Stimulated activated naive CD8-positive, alpha-beta T cell treated with anti-CD3 and anti-CD28 coated beads, Interleukin-15, amount 100 ng/mL, for 72 hours (primary cell): ENCODE measurements at regions not wholly inside any gene's neighbourhood (a gene's known extent, or its start where the extent isn't known, plus 50 kb on each side); places are given as distances from the start of the nearest gene placed in this dataset.
A peak's percentile ranks its signal among the peaks of the same experiment; 100 is the strongest.

Source experiments
- ATAC-seq: fragments of 150-1000 bp; cut with Tn5 transposase; 2 replicates; pipeline ENCODE4 v1.10.0; 2021; ENCODE audit warnings: mild to moderate bottlenecking, moderate library complexity
- DNase-seq, 2 donors: peaks; one replicate each; pipeline ENCODE4 v3.0.0; 2021 to 2022
- H3K27ac Mint-ChIP-seq, 2 donors: one replicate each; pipeline ENCODE4 v1.8.0; 2022; ENCODE audit warnings: mild to moderate bottlenecking in 2 of 2, mixed read lengths in 2 of 2, moderate library complexity in 2 of 2
- H3K27me3 Mint-ChIP-seq: one replicate; pipeline ENCODE4 v1.8.0; 2022; ENCODE audit warnings: mixed read lengths
- H3K4me1 Mint-ChIP-seq: one replicate; pipeline ENCODE4 v1.8.0; 2022; ENCODE audit warnings: mild to moderate bottlenecking, mixed read lengths
- H3K4me3 Mint-ChIP-seq, 2 donors: one replicate each; pipeline ENCODE4 v1.8.0; 2022; ENCODE audit warnings: mild to moderate bottlenecking in 2 of 2, mixed read lengths in 2 of 2, moderate library complexity in 1 of 2
- H3K9me3 Mint-ChIP-seq, 2 donors: one replicate each; pipeline ENCODE4 v1.8.0; 2022; ENCODE audit warnings: mixed read lengths in 2 of 2

GRCh38 chr5:143499480-143500114, 96.1 kb upstream of the NR3C1 start:
- no peak overlapping the region for H3K4me3 Mint-ChIP-seq
- H3K27ac Mint-ChIP-seq = no peak overlapping the region
- no peaks in the 10 kb centered on the region for H3K27me3 Mint-ChIP-seq
- ATAC-seq (peak; percentile 58), DNase-seq (no peak)
- no peaks in the 10 kb centered on the region for H3K9me3 Mint-ChIP-seq
- H3K4me1 Mint-ChIP-seq = no peaks in the 10 kb centered on the region

GRCh38 chr5:143498821-143499220, 95.3 kb upstream of the NR3C1 start:
- Mint-ChIP-seq H3K27me3 (no peaks in the 10 kb centered on the region), H3K4me1 (no peaks in the 10 kb centered on the region), H3K9me3 (no peaks in the 10 kb centered on the region), H3K27ac (no peak overlapping the region), H3K4me3 (no peak overlapping the region)
- DNase-seq (no peak), ATAC-seq (no peak)

- DNase-seq (no peak), ATAC-seq (no peak)
- no peak overlapping the region for H3K27ac Mint-ChIP-seq
- H3K27me3 Mint-ChIP-seq = no peaks in the 10 kb centered on the region
- H3K9me3 Mint-ChIP-seq = no peaks in the 10 kb centered on the region
- no peak overlapping the region for H3K4me3 Mint-ChIP-seq
- no peaks in the 10 kb centered on the region for H3K4me1 Mint-ChIP-seq
These were observed 94.3 kb upstream of the NR3C1 start for GRCh38 chr5:143497749-143498148.

- Mint-ChIP-seq H3K4me1 (no peaks in the 10 kb centered on the region), H3K27ac (no peak overlapping the region), H3K4me3 (no peak overlapping the region), H3K9me3 (no peaks in the 10 kb centered on the region), H3K27me3 (no peaks in the 10 kb centered on the region)
- ATAC-seq = no peak
- DNase-seq = no peak
These were observed 93.5 kb upstream of the NR3C1 start for GRCh38 chr5:143496943-143497342.

- H3K9me3 Mint-ChIP-seq = no peaks in the 10 kb centered on the region
- no peaks in the 10 kb centered on the region for H3K4me1 Mint-ChIP-seq
- no peak overlapping the region for H3K4me3 Mint-ChIP-seq
- ATAC-seq = no peak
- no peaks in the 10 kb centered on the region for H3K27me3 Mint-ChIP-seq
- H3K27ac Mint-ChIP-seq = no peak overlapping the region
- no peak for DNase-seq
These were observed 92.4 kb upstream of the NR3C1 start for GRCh38 chr5:143495821-143496275.

GRCh38 chr5:143495110-143495509, 91.6 kb upstream of the NR3C1 start:
- no peak for DNase-seq
- no peaks in the 10 kb centered on the region for H3K27me3 Mint-ChIP-seq
- no peak for ATAC-seq
- H3K4me1 Mint-ChIP-seq = no peaks in the 10 kb centered on the region
- no peak overlapping the region for H3K27ac Mint-ChIP-seq
- no peaks in the 10 kb centered on the region for H3K9me3 Mint-ChIP-seq
- H3K4me3 Mint-ChIP-seq = no peak overlapping the region

- no peaks in the 10 kb centered on the region for H3K27me3 Mint-ChIP-seq
- no peak overlapping the region for H3K4me3 Mint-ChIP-seq
- no peaks in the 10 kb centered on the region for H3K4me1 Mint-ChIP-seq
- no peak overlapping the region for H3K27ac Mint-ChIP-seq
- DNase-seq = no peak
- no peaks in the 10 kb centered on the region for H3K9me3 Mint-ChIP-seq
- ATAC-seq = no peak
These were observed 91.1 kb upstream of the NR3C1 start for GRCh38 chr5:143494595-143494994.

GRCh38 chr5:143494162-143494561, 90.7 kb upstream of the NR3C1 start:
- Mint-ChIP-seq H3K27ac (no peak overlapping the region), H3K27me3 (no peaks in the 10 kb centered on the region), H3K9me3 (no peaks in the 10 kb centered on the region), H3K4me3 (no peak overlapping the region), H3K4me1 (no peaks in the 10 kb centered on the region)
- ATAC-seq (no peak), DNase-seq (no peak)

- no peak overlapping the region for H3K4me3 Mint-ChIP-seq
- DNase-seq (no peak), ATAC-seq (no peak)
- H3K27me3 Mint-ChIP-seq = no peaks in the 10 kb centered on the region
- H3K27ac Mint-ChIP-seq = no peak overlapping the region
- H3K4me1 Mint-ChIP-seq = no peaks in the 10 kb centered on the region
- H3K9me3 Mint-ChIP-seq = no peaks in the 10 kb centered on the region
These were observed 89.3 kb upstream of the NR3C1 start for GRCh38 chr5:143492783-143493182.

- Mint-ChIP-seq H3K27me3 (no peaks in the 10 kb centered on the region), H3K9me3 (no peaks in the 10 kb centered on the region), H3K4me1 (no peaks in the 10 kb centered on the region), H3K27ac (no peak overlapping the region), H3K4me3 (no peak overlapping the region)
- ATAC-seq = no peak
- no peak for DNase-seq
These were observed 88.2 kb upstream of the NR3C1 start for GRCh38 chr5:143491646-143492045.

- no peak for ATAC-seq
- Mint-ChIP-seq H3K4me3 (no peak overlapping the region), H3K9me3 (no peaks in the 10 kb centered on the region), H3K27me3 (peaks cover 4% of the 10 kb centered on the region), H3K27ac (no peak overlapping the region), H3K4me1 (no peaks in the 10 kb centered on the region)
- no peak for DNase-seq
These were observed 84.9 kb upstream of the NR3C1 start for GRCh38 chr5:143488381-143488780.

GRCh38 chr5:143484601-143485000, 81.1 kb upstream of the NR3C1 start:
- peaks cover 8% of the 10 kb centered on the region for H3K27me3 Mint-ChIP-seq
- no peak for ATAC-seq
- H3K27ac Mint-ChIP-seq = no peak overlapping the region
- H3K4me1 Mint-ChIP-seq = no peaks in the 10 kb centered on the region
- no peaks in the 10 kb centered on the region for H3K9me3 Mint-ChIP-seq
- no peak for DNase-seq
- no peak overlapping the region for H3K4me3 Mint-ChIP-seq

GRCh38 chr5:143481697-143482531, 78.4 kb upstream of the NR3C1 start:
- Mint-ChIP-seq H3K4me3 (no peak overlapping the region), H3K9me3 (peaks cover 0 to 7% of the 10 kb centered on the region in 2 donors), H3K27ac (peak overlapping the region in 1 of 2 donors; percentile 64), H3K4me1 (no peaks in the 10 kb centered on the region), H3K27me3 (peaks cover 8% of the 10 kb centered on the region)
- no peak for ATAC-seq
- no peak for DNase-seq

- no peak for ATAC-seq
- Mint-ChIP-seq H3K4me3 (no peak overlapping the region), H3K4me1 (no peaks in the 10 kb centered on the region), H3K27ac (no peak overlapping the region), H3K9me3 (peaks cover 0 to 7% of the 10 kb centered on the region in 2 donors), H3K27me3 (peaks cover 8% of the 10 kb centered on the region)
- no peak for DNase-seq
These were observed 76.5 kb upstream of the NR3C1 start for GRCh38 chr5:143480001-143480400.

GRCh38 chr5:143479394-143479793, 75.9 kb upstream of the NR3C1 start:
- Mint-ChIP-seq H3K4me1 (no peaks in the 10 kb centered on the region), H3K4me3 (no peak overlapping the region), H3K27ac (no peak overlapping the region), H3K27me3 (peaks cover 8% of the 10 kb centered on the region), H3K9me3 (peaks cover 0 to 7% of the 10 kb centered on the region in 2 donors)
- no peak for ATAC-seq
- DNase-seq = no peak

- DNase-seq (no peak), ATAC-seq (no peak)
- Mint-ChIP-seq H3K4me1 (no peaks in the 10 kb centered on the region), H3K4me3 (no peak overlapping the region), H3K9me3 (peaks cover 0 to 7% of the 10 kb centered on the region in 2 donors), H3K27me3 (no peaks in the 10 kb centered on the region), H3K27ac (no peak overlapping the region)
These were observed 73.2 kb upstream of the NR3C1 start for GRCh38 chr5:143476601-143477211.
